Transverse colon (tissue), 4 donors: ENCODE measurements at regions not wholly inside any gene's neighbourhood (a gene's known extent, or its start where the extent isn't known, plus 50 kb on each side); places are given as distances from the start of the nearest gene placed in this dataset.

ENCODE experiments used
- EP300 ChIP-seq: sonication (generic); formaldehyde crosslinking; IDR thresholded peaks from one replicate; pipeline ENCODE4 v1.6.1; 2017; ENCODE audit warnings: antibody characterized with exemption, low read depth
- POLR2A ChIP-seq: fragments of 450-650 bp; IDR thresholded peaks from one replicate; pipeline ENCODE4 v1.6.1; 2016; ENCODE audit warnings: antibody characterized with exemption, mild to moderate bottlenecking, moderate library complexity
- POLR2AphosphoS5 ChIP-seq, 3 donors: sonication (generic); formaldehyde crosslinking; IDR thresholded peaks; one replicate each; pipeline ENCODE4 v1.6.1; 2016; ENCODE audit warnings: antibody characterized with exemption in 3 of 3
- TF ChIP-seq, protein P1 (sequence below), 5 experiments: fragments of 200-600 bp in 3 of 5; fragments of 450-650 bp in 2 of 5; sonication (generic) in 3 of 5; IDR thresholded peaks; 1 replicate in 2 of 5; 2 replicates in 3 of 5; pipeline ENCODE4 v1.5.1; 2016 to 2017; ENCODE audit warnings: antibody characterized with exemption in 5 of 5, inconsistent platforms in 3 of 5, mild to moderate bottlenecking in 2 of 5, moderate library complexity in 1 of 5

DNA sequence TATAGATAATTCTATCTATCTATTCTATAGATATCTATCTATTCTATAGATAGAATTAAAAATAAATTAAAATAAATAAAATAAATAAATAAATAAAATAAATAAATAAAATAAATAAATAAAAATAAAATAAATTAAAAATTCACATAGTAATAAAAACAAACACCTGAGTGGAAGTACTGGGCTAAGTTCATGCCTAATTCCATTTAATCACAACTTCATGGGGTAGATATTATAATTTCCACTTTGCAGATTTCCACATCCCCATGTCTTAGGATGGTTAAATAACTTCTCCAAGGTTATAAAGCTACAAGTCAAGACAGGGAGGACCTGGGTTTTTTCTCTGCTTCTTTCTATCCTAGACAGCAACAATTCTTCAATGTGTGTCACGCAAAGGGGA is 261.4 kb upstream of the MEX3C start:
- TF ChIP-seq, protein P1, sequence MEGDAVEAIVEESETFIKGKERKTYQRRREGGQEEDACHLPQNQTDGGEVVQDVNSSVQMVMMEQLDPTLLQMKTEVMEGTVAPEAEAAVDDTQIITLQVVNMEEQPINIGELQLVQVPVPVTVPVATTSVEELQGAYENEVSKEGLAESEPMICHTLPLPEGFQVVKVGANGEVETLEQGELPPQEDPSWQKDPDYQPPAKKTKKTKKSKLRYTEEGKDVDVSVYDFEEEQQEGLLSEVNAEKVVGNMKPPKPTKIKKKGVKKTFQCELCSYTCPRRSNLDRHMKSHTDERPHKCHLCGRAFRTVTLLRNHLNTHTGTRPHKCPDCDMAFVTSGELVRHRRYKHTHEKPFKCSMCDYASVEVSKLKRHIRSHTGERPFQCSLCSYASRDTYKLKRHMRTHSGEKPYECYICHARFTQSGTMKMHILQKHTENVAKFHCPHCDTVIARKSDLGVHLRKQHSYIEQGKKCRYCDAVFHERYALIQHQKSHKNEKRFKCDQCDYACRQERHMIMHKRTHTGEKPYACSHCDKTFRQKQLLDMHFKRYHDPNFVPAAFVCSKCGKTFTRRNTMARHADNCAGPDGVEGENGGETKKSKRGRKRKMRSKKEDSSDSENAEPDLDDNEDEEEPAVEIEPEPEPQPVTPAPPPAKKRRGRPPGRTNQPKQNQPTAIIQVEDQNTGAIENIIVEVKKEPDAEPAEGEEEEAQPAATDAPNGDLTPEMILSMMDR (IDR thresholded peaks at IDR 0.05), result no peak
- TF ChIP-seq POLR2AphosphoS5 (IDR thresholded peaks at IDR 0.05) (no peak), EP300 (no peak), POLR2A (no peak)
